Psoas muscle (tissue), 7 donors: ENCODE measurements at regions not wholly inside any gene's neighbourhood (a gene's known extent, or its start where the extent isn't known, plus 50 kb on each side); places are given as distances from the start of the nearest gene placed in this dataset.
"Not testable (repeated sequence)": the region's sequence is repeated elsewhere in the genome, so short reads cannot be mapped to it uniquely, and the experiment has no call there.

Experiments
- ATAC-seq, 4 donors: fragments of 200-7000 bp; cut with Tn5 transposase; one replicate each; pipeline ENCODE4 v1.9.1; 2020; ENCODE audit warnings: moderate library complexity in 3 of 4, mild to moderate bottlenecking in 2 of 4
- DNase-seq, 2 donors: peaks; one replicate each; pipeline ENCODE4 v3.0.0-alpha.2; 2020
- H3K27ac ChIP-seq: fragments of 200-600 bp; one replicate; pipeline ENCODE4 v1.8.0; 2022
- H3K27me3 ChIP-seq, 3 donors: fragments of 200-600 bp in 1 of 3; one replicate each; pipeline versions ENCODE4 v1.6.1 to v1.8.0; 2013 to 2022; ENCODE audit warnings: low read length in 2 of 3, mild to moderate bottlenecking in 2 of 3, moderate library complexity in 1 of 3; ENCODE audit not compliant: insufficient read depth in 3 of 3
- H3K36me3 ChIP-seq, 2 donors: fragments of 200-600 bp in 1 of 2; one replicate each; pipeline versions ENCODE4 v1.6.1 to v1.8.0; 2013 to 2022; ENCODE audit warnings: low read depth in 1 of 2, mild to moderate bottlenecking in 1 of 2, moderate library complexity in 1 of 2; ENCODE audit not compliant: insufficient read depth in 1 of 2
- H3K4me1 ChIP-seq: fragments of 200-600 bp; one replicate; pipeline ENCODE4 v1.8.0; 2022
- H3K4me3 ChIP-seq: fragments of 200-600 bp; one replicate; pipeline ENCODE4 v1.8.0; 2022; ENCODE audit warnings: mild to moderate bottlenecking
- H3K9me3 ChIP-seq: fragments of 200-600 bp; one replicate; pipeline ENCODE4 v1.8.0; 2022
- WGBS, 3 donors: extraction: QIAGEN DNeasy Blood & Tissue Kit; methylation state at CpG; one replicate each; pipeline versions ENCODE4 v1.1.6 to v1.1.7; 2013; 5-methylcytosine and 5-hydroxymethylcytosine counted together
- intact Hi-C, 2 donors: fragments of 100-400 bp; cut with DNase I; formaldehyde crosslinking; loops; one replicate each; pipeline versions ENCODE4 v1.11.0 to v1.14.2; 2022
- TF ChIP-seq, protein P1 (sequence below): fragments of 200-600 bp; IDR thresholded peaks from one replicate; pipeline ENCODE4 v1.8.0; 2022; ENCODE audit warnings: antibody characterized with exemption
- donor health status: healthy with polysubstance abuse.
- donor health status: DM: no; HTN: no; CAD: no; lungs with moderate emphysema.
- donor health status: Bipolar disorder and iron deficiency.
- donor health status: healthy.
- donor health status: DM: yes; HTN: yes; CAD: no.
- donor health status: DM: no; HTN: no; CAD: no.
- donor health status: DM: yes; HTN: yes; CAD: no.

DNA sequence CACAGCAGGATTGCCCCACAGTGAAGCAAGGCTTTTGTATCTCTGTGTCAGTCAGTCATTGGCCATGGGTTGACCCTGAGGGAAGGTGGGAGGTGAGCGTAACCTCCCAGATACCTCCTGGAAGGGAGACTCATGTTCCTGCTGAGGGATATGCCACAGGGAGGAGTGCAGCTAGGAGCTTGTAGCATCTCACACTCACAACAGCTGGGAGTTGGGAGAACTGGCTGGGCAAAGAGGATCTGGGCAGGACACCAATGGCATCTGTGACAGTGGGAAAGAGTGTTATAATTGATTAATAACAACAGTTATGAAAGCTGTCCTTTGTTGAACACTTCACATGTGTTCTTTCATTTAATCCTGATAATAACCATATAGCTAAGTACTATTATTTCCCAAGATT is 171.0 kb downstream of the TLE3 start:
- intact Hi-C loops = no loop called here
- peaks cover 13% of the 10 kb centered on the region for H3K9me3 ChIP-seq
- no peaks in the 10 kb centered on the region for H3K27me3 ChIP-seq
- H3K4me3 ChIP-seq = no peak overlapping the region
- H3K36me3 ChIP-seq = no peaks in the 10 kb centered on the region
- WGBS, 3 donors = 74 to 88% (median 78%) methylated on average over 1 of the region's 1 CpG
- ATAC-seq (no peak), DNase-seq (no peak)
- H3K4me1 ChIP-seq = peaks cover 18% of the 10 kb centered on the region
- TF ChIP-seq, protein P1, sequence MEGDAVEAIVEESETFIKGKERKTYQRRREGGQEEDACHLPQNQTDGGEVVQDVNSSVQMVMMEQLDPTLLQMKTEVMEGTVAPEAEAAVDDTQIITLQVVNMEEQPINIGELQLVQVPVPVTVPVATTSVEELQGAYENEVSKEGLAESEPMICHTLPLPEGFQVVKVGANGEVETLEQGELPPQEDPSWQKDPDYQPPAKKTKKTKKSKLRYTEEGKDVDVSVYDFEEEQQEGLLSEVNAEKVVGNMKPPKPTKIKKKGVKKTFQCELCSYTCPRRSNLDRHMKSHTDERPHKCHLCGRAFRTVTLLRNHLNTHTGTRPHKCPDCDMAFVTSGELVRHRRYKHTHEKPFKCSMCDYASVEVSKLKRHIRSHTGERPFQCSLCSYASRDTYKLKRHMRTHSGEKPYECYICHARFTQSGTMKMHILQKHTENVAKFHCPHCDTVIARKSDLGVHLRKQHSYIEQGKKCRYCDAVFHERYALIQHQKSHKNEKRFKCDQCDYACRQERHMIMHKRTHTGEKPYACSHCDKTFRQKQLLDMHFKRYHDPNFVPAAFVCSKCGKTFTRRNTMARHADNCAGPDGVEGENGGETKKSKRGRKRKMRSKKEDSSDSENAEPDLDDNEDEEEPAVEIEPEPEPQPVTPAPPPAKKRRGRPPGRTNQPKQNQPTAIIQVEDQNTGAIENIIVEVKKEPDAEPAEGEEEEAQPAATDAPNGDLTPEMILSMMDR = no peak
- H3K27ac ChIP-seq = no peak overlapping the region

DNA sequence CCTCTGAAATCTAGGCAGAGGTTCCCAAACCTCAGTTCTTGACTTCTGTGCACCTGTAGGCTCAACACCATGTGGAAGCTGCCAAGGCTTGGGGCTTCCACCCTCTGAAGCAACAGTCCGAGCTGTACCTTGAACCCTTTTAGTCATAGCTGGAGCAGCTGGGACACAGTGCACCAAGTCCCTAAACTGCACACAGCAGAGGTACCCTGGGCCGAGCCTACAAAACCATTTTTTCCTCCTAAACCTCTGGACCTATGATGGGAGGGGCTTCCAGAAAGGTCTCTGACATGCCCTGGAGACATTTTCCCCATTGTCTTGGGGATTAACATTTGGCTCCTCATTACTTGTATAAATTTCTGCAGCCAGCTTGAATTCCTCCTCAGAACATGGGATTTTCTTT is 168.8 kb downstream of the TLE3 start:
- H3K27me3 ChIP-seq, DNase-seq, H3K4me3 ChIP-seq, intact Hi-C loops, H3K9me3 ChIP-seq, H3K27ac ChIP-seq, H3K36me3 ChIP-seq, ATAC-seq: not testable (repeated sequence)
- 89 to 96% (median 94%) methylated on average over 2 of the region's 2 CpGs for WGBS, 3 donors
- peaks cover 18% of the 10 kb centered on the region for H3K4me1 ChIP-seq

DNA sequence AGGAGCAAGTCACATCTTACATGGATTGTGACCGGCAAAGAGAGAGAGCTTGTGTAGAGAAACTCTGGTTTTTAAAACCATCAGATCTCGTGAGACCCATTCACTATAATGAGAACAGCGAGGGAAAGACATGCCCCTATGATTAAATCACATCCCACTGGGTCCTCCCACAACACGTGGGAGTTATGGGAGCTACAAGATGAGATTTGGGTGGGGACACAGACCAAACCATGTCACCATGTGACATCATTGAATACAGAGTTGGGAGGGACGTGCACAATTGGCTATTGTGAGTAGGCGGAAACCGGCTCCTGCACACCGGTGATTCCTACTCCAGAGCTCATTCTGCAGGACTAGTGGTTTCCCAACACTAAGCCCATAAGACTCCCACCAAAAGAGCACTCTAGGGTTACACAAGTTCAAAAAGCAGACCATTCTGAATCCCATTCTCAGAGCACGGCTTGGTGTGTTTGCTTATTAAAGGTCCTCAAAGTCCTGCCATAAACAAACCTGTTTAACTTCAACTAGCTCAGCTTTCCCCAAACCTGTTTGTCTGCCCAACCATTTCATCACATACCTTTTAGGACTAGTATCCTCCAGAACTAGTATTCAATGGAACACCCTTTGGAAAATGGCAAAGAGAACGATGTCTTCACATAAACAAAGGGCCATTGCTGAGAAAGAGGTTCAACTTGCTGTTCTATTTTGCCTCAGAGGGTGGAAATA is 167.6 kb downstream of the TLE3 start:
- Histone ChIP-seq H3K27ac (peak overlapping the region; percentile 70), H3K4me3 (no peak overlapping the region), H3K9me3 (peaks cover 9% of the 10 kb centered on the region), H3K27me3 (peaks cover 0 to 3% (median 0%) of the 10 kb centered on the region in 3 donors), H3K4me1 (peaks cover 18% of the 10 kb centered on the region), H3K36me3 (no peaks in the 10 kb centered on the region)
- TF ChIP-seq, protein P1 = no peak
- 94 to 97% (median 94%) methylated on average over 10 of the region's 10 CpGs for whole genome bisulfite sequencing, 3 donors
- intact Hi-C loops = no loop called here
- ATAC-seq (no peak), DNase-seq (no peak)

DNA sequence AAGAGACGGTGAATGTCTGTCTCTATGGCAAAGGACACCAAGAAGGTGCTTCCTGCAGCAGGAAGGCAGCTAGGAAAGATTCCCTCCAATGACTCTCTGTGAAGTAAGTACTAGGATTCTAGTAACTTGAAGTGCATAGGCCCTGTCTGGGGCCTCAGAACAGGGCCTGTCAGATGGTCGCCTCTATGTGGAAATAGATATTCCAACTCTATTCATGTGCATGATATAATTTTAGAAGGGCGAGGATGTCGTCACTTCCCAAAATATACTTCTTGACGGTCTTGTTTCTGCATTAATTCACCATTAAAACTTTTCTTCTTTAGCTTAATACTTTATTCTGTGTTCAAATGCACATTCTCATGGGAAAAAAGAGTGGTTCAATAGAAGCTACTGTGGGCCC is 167.0 kb downstream of the TLE3 start:
- Histone ChIP-seq H3K4me3 (no peak overlapping the region), H3K27me3 (peaks cover 0 to 3% (median 0%) of the 10 kb centered on the region in 3 donors), H3K36me3 (no peaks in the 10 kb centered on the region), H3K27ac (peak overlapping the region; percentile 70), H3K4me1 (peaks cover 18% of the 10 kb centered on the region), H3K9me3 (peaks cover 11% of the 10 kb centered on the region)
- TF ChIP-seq, protein P1 = no peak
- ATAC-seq (peak; percentile 79 to 91 (median 90)), DNase-seq (no peak)
- 36 to 71% (median 40%) methylated on average over 5 of the region's 5 CpGs for WGBS, 3 donors
- intact Hi-C loops = no loop called here

DNA sequence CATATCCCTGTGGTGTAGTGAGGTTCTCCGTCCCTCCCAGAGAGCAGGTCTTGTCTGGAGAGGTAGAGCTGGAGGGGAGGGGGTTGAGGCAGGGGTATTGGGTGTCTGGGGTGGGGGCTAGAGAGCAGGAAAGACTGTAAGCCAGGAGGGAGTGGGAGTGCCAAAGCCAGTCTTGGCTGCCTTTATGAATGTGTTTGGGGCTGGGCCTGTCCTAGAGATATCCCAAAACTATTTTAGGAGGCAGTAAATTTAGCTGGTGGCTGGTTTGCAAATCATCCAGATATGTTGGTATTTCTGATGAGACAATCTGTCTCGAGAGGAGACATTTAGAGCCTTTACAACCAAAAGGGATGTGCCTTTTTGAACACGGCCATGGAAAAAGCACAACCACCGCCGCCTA is 166.6 kb downstream of the TLE3 start:
- Histone ChIP-seq H3K4me1 (peaks cover 18% of the 10 kb centered on the region), H3K27ac (peak overlapping the region; percentile 70), H3K27me3 (peaks cover 0 to 3% (median 0%) of the 10 kb centered on the region in 3 donors), H3K4me3 (no peak overlapping the region), H3K36me3 (no peaks in the 10 kb centered on the region), H3K9me3 (peaks cover 14% of the 10 kb centered on the region)
- 25 to 48% (median 28%) methylated on average over 5 of the region's 5 CpGs for WGBS, 3 donors
- ATAC-seq (peak; percentile 49 to 92 (median 82)), DNase-seq (no peak)
- intact Hi-C loops = no loop called here
- TF ChIP-seq, protein P1 = no peak
